Heart left ventricle (tissue), 13 donors: ENCODE measurements at regions not wholly inside any gene's neighbourhood (a gene's known extent, or its start where the extent isn't known, plus 50 kb on each side); places are given as distances from the start of the nearest gene placed in this dataset.

Experiments used
- CTCF ChIP-seq, 12 donors: fragments of 200-600 bp; sonication (generic) in 4 of 12; IDR thresholded peaks; one replicate each; pipeline versions ENCODE4 v1.5.0 to v1.8.0; 2018 to 2022; ENCODE audit warnings: antibody characterized with exemption in 12 of 12, mild to moderate bottlenecking in 5 of 12
- POLR2A ChIP-seq, 2 donors: fragments of 450-650 bp; IDR thresholded peaks; one replicate each; pipeline ENCODE4 v1.6.1; 2017; ENCODE audit warnings: antibody characterized with exemption in 2 of 2, mild to moderate bottlenecking in 2 of 2, moderate library complexity in 2 of 2
- donor health status: ischemic (EF 13 %, LVEDD 7.1; RV severe dilation, severe dysfunction).
- donor health status: DM: no; HTN: yes; CAD: no.
- donor health status: DM: no; HTN: no; CAD: no.
- donor health status: ischemic (EF 25% LVEDD 6.9; RV normal size, moderate dysfunction).
- donor health status: ischemic (EF 25% LVEDD 5.7; RV mildly dilated, moderate dysfunction).
- donor health status: ischemic (EF 35%, LVEDD 5.7; RV mildly dilated, moderate dysfunction).
- donor health status: nonischemic (EF 11% LVEDD 7.7; RV severe dilation, severe dysfunction).
- donor health status: DM: yes; HTN: yes; CAD: no.
- donor health status: PGD.
- donor health status: ischemic (EF 29% LVEDD 5.4; RV normal size, mild dysfunction).
- donor health status: nonischemic (EF 23%, LVEDD 6.1; RV moderate dilation, normal function).

DNA sequence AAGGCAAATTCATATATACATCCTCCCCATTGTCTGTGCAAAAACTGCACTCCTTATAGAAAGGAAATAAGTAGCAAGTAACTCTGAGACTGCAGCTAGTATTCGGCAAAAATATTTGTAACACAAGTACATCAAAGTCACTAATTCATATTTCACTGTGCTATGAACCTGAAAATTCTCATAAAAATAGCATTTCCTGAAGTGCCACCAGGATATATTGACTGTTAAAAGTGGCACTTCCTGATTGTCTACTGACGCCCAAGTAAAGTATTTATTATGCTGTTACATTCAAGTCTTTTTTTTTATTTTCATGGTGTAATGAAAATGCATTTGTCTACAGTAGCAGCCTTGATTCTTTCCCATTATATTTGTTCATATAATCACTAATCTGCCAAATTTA lies 673.8 kb downstream of the PTPRC start:
- TF ChIP-seq CTCF (IDR thresholded peaks at IDR 0.05): no peak
- no peak for TF ChIP-seq POLR2A (IDR thresholded peaks at IDR 0.05)
